Tibial artery (tissue), 4 donors: ENCODE measurements at regions not wholly inside any gene's neighbourhood (a gene's known extent, or its start where the extent isn't known, plus 50 kb on each side); places are given as distances from the start of the nearest gene placed in this dataset.

Experiments
- DNase-seq, 2 donors: peaks; one replicate each; pipeline ENCODE4 v3.0.0-alpha.2; 2019
- H3K27ac ChIP-seq, 2 donors: fragments of 200-600 bp; sonication (generic) in 1 of 2; 1 replicate in 1 of 2; 2 replicates in 1 of 2; pipeline ENCODE4 v1.5.1; 2018 to 2019; ENCODE audit warnings: mild to moderate bottlenecking in 1 of 2
- H3K27me3 ChIP-seq, 2 donors: fragments of 200-600 bp; sonication (generic) in 1 of 2; one replicate each; pipeline versions ENCODE4 v1.5.1 to v1.6.0; 2016 to 2019
- H3K36me3 ChIP-seq, 3 donors: fragments of 200-600 bp; sonication (generic) in 2 of 3; one replicate each; pipeline ENCODE4 v1.5.1; 2016 to 2019; ENCODE audit warnings: mild to moderate bottlenecking in 2 of 3
- H3K4me1 ChIP-seq, 4 donors: fragments of 200-600 bp; sonication (generic) in 2 of 4; 1 replicate in 3 of 4; 2 replicates in 1 of 4; pipeline ENCODE4 v1.5.1; 2016 to 2019
- H3K4me3 ChIP-seq, 2 donors: fragments of 200-600 bp; sonication (generic) in 1 of 2; 1 replicate in 1 of 2; 2 replicates in 1 of 2; pipeline ENCODE4 v1.5.1; 2018 to 2019; ENCODE audit warnings: mild to moderate bottlenecking in 2 of 2
- H3K9me3 ChIP-seq, 3 donors: fragments of 200-600 bp; sonication (generic) in 1 of 3; one replicate each; pipeline ENCODE4 v1.5.1; 2016 to 2019
- CTCF ChIP-seq, 2 experiments: fragments of 200-600 bp in 1 of 2; fragments of 450-650 bp in 1 of 2; IDR thresholded peaks; one replicate each; pipeline ENCODE4 v1.5.1; 2017 to 2019; ENCODE audit warnings: antibody characterized with exemption in 2 of 2, mild to moderate bottlenecking in 1 of 2, moderate library complexity in 1 of 2
- intact Hi-C: fragments of 100-400 bp; cut with DNase I; formaldehyde crosslinking; loops from one replicate; pipeline ENCODE4 v1.15.0; 2023; ENCODE audit warnings: low total_unique reads

- Histone ChIP-seq H3K9me3 (no peaks in the 10 kb centered on the region), H3K4me1 (peaks cover 0 to 12% (median 0%) of the 10 kb centered on the region in 4 donors), H3K36me3 (no peaks in the 10 kb centered on the region), H3K27ac (no peak overlapping the region), H3K4me3 (no peak overlapping the region), H3K27me3 (no peaks in the 10 kb centered on the region)
- DNase-seq = no peak
- intact Hi-C loops = no loop called here
- no peak for TF ChIP-seq CTCF (IDR thresholded peaks at IDR 0.05)
Measured at GRCh38 chr12:89932954-89933353, 224.3 kb upstream of the ATP2B1 start.

- no peak for DNase-seq
- intact Hi-C loops = no loop called here
- H3K36me3 ChIP-seq = no peaks in the 10 kb centered on the region
- no peaks in the 10 kb centered on the region for H3K4me1 ChIP-seq
- no peak for TF ChIP-seq CTCF (IDR thresholded peaks at IDR 0.05)
- H3K27ac ChIP-seq = no peak overlapping the region
- no peak overlapping the region for H3K4me3 ChIP-seq
- H3K9me3 ChIP-seq = no peaks in the 10 kb centered on the region
- H3K27me3 ChIP-seq = no peaks in the 10 kb centered on the region
Measured at GRCh38 chr12:89928467-89928866, 219.8 kb upstream of the ATP2B1 start.

GRCh38 chr12:89927226-89927698 lies 218.6 kb upstream of the ATP2B1 start:
- no peak for TF ChIP-seq CTCF (IDR thresholded peaks at IDR 0.05)
- Histone ChIP-seq H3K4me1 (no peaks in the 10 kb centered on the region), H3K36me3 (no peaks in the 10 kb centered on the region), H3K4me3 (no peak overlapping the region), H3K27ac (no peak overlapping the region), H3K9me3 (no peaks in the 10 kb centered on the region), H3K27me3 (no peaks in the 10 kb centered on the region)
- no peak for DNase-seq
- intact Hi-C loops = no loop called here

GRCh38 chr12:89924191-89924590 lies 215.6 kb upstream of the ATP2B1 start:
- intact Hi-C loops = no loop called here
- DNase-seq = no peak
- no peak for TF ChIP-seq CTCF (IDR thresholded peaks at IDR 0.05)

GRCh38 chr12:89923091-89923490 lies 214.5 kb upstream of the ATP2B1 start:
- Histone ChIP-seq H3K27me3 (no peaks in the 10 kb centered on the region), H3K9me3 (no peaks in the 10 kb centered on the region), H3K4me1 (no peaks in the 10 kb centered on the region), H3K27ac (no peak overlapping the region), H3K4me3 (no peak overlapping the region), H3K36me3 (no peaks in the 10 kb centered on the region)
- TF ChIP-seq CTCF (IDR thresholded peaks at IDR 0.05) = no peak
- no peak for DNase-seq
- intact Hi-C loops = no loop called here

More at GRCh38 chr12:89924191-89924590, 215.6 kb upstream of the ATP2B1 start:
- H3K4me1 ChIP-seq = no peaks in the 10 kb centered on the region
- H3K9me3 ChIP-seq = no peaks in the 10 kb centered on the region
- no peaks in the 10 kb centered on the region for H3K27me3 ChIP-seq
- no peaks in the 10 kb centered on the region for H3K36me3 ChIP-seq
- H3K4me3 ChIP-seq = no peak overlapping the region
- H3K27ac ChIP-seq = no peak overlapping the region

- no peaks in the 10 kb centered on the region for H3K27me3 ChIP-seq
- DNase-seq = no peak
- no peaks in the 10 kb centered on the region for H3K9me3 ChIP-seq
- no peak overlapping the region for H3K27ac ChIP-seq
- TF ChIP-seq CTCF (IDR thresholded peaks at IDR 0.05) = no peak
- H3K36me3 ChIP-seq = no peaks in the 10 kb centered on the region
- intact Hi-C loops = no loop called here
- H3K4me1 ChIP-seq = no peaks in the 10 kb centered on the region
- no peak overlapping the region for H3K4me3 ChIP-seq
Measured at GRCh38 chr12:89920866-89921265, 212.2 kb upstream of the ATP2B1 start.
